Activated T-cell treated with anti-CD3 and anti-CD28 coated beads for 4 hours (primary cell): ENCODE measurements at regions not wholly inside any gene's neighbourhood (a gene's known extent, or its start where the extent isn't known, plus 50 kb on each side); places are given as distances from the start of the nearest gene placed in this dataset.
"Not testable (repeated sequence)": the region's sequence is repeated elsewhere in the genome, so short reads cannot be mapped to it uniquely, and the experiment has no call there.

Experiments used
- DNase-seq: peaks from one replicate; pipeline ENCODE4 v3.0.0-alpha.2; 2020

- DNase-seq: no peak
Measured at GRCh38 chr1:201730611-201731010, 98.3 kb upstream of the IPO9 start.

- no peak for DNase-seq
Measured at GRCh38 chr1:201731142-201731541, 97.8 kb upstream of the IPO9 start.

- no peak for DNase-seq
Measured at GRCh38 chr1:201731592-201731991, 97.4 kb upstream of the IPO9 start.

GRCh38 chr1:201732351-201732750, 96.6 kb upstream of the IPO9 start:
- no peak for DNase-seq

GRCh38 chr1:201734221-201734620, 94.7 kb upstream of the IPO9 start:
- DNase-seq: not testable (repeated sequence)

GRCh38 chr1:201734786-201735185, 94.2 kb upstream of the IPO9 start:
- no peak for DNase-seq

GRCh38 chr1:201736707-201737320, 92.1 kb upstream of the IPO9 start:
- no peak for DNase-seq

GRCh38 chr1:201737352-201738060, 91.5 kb upstream of the IPO9 start:
- no peak for DNase-seq

GRCh38 chr1:201739080-201739479, 89.9 kb upstream of the IPO9 start:
- no peak for DNase-seq

GRCh38 chr1:201739492-201740085, 89.4 kb upstream of the IPO9 start:
- DNase-seq: peak; percentile 35

- no peak for DNase-seq
Measured at GRCh38 chr1:201740086-201740541, 88.8 kb upstream of the IPO9 start.

GRCh38 chr1:201740670-201741111, 88.3 kb upstream of the IPO9 start:
- DNase-seq: no peak

GRCh38 chr1:201741763-201742342, 87.1 kb upstream of the IPO9 start:
- no peak for DNase-seq

GRCh38 chr1:201742476-201742875, 86.5 kb upstream of the IPO9 start:
- no peak for DNase-seq

- no peak for DNase-seq
Measured at GRCh38 chr1:201742955-201743805, 85.8 kb upstream of the IPO9 start.

GRCh38 chr1:201745023-201745422, 83.9 kb upstream of the IPO9 start:
- DNase-seq: no peak

- no peak for DNase-seq
Measured at GRCh38 chr1:201746156-201746555, 82.8 kb upstream of the IPO9 start.

- DNase-seq: no peak
Measured at GRCh38 chr1:201747261-201747660, 81.7 kb upstream of the IPO9 start.

- DNase-seq: no peak
Measured at GRCh38 chr1:201748335-201748734, 80.6 kb upstream of the IPO9 start.

- no peak for DNase-seq
Measured at GRCh38 chr1:201749059-201749690, 79.8 kb upstream of the IPO9 start.

GRCh38 chr1:201750120-201750519, 78.8 kb upstream of the IPO9 start:
- DNase-seq: no peak

- DNase-seq: no peak
Measured at GRCh38 chr1:201750934-201751333, 78.0 kb upstream of the IPO9 start.
